Left ventricle myocardium superior (tissue), 1 donor: ENCODE measurements at regions not wholly inside any gene's neighbourhood (a gene's known extent, or its start where the extent isn't known, plus 50 kb on each side); places are given as distances from the start of the nearest gene placed in this dataset.
"Not testable (repeated sequence)": the region's sequence is repeated elsewhere in the genome, so short reads cannot be mapped to it uniquely, and the experiment has no call there.

ENCODE experiments used
- ATAC-seq: fragments of 200-7000 bp; cut with Tn5 transposase; one replicate; pipeline ENCODE4 v1.9.1; 2020; ENCODE audit warnings: mild to moderate bottlenecking, moderate library complexity
- DNase-seq: peaks from one replicate; pipeline ENCODE4 v3.0.0-alpha.2; 2020
- intact Hi-C: fragments of 100-400 bp; cut with micrococcal nuclease; formaldehyde crosslinking; loops from one replicate; pipeline ENCODE4 v1.11.0; 2022
- donor health status: DM: no; HTN: yes; CAD: no; lungs with severe emphysema.

GRCh38 chr6:79150733-79151132 lies 72.7 kb upstream of the PHIP start:
- intact Hi-C loops: no loop called here
- ATAC-seq (no peak), DNase-seq (no peak)

DNA sequence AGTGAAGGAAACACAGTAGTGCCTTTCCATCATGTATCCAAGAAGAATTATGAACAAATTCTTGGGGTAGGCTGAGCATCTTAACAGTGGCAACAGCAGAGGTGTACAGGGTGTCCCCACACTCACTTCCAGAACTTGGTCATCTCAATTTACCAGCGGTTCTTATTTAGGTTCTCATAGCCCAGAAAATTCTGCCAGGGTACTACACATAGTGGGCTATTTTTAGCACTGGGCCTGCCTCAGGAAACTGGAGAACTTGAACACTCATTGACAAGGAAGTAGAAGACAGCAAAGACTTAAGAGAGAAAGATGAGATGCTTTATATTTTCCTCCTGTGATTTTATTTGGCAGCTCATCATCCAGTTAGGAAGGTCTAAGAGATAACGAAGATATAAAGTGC lies 71.8 kb upstream of the PHIP start:
- DNase-seq (no peak), ATAC-seq (peak; percentile 59)
- intact Hi-C loops: no loop called here

- no peak for DNase-seq
- no peak for ATAC-seq
- intact Hi-C loops: no loop called here
Measured at GRCh38 chr6:79146421-79146820, 68.4 kb upstream of the PHIP start.

DNA sequence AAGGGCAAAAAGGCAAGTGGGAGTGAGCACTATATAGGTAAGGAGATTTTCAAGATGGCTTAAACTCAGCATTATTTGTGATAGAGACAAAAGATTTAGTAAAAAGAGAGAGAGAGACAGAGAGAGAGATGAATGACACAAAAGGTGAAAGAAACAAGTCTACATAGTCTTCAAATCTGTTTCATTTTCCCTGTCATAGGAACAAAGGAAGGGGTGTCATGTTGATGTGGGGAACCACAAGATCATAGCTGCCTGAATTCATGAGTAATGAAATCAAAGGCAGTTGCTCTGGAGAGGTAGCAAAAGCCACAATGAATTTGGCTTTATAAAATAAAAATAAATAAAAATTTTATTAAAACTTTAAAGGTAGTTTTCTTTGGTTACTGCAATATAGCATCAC lies 67.2 kb upstream of the PHIP start:
- intact Hi-C loops: no loop called here
- ATAC-seq: no peak

GRCh38 chr6:79143320-79143898 lies 65.4 kb upstream of the PHIP start:
- intact Hi-C loops: no loop called here
- ATAC-seq (no peak), DNase-seq (no peak)

More for the DNA sequence above, 67.2 kb upstream of the PHIP start:
- no peak for DNase-seq

GRCh38 chr6:79138146-79138545 lies 60.1 kb upstream of the PHIP start:
- intact Hi-C loops: no loop called here
- DNase-seq (no peak), ATAC-seq (no peak)

GRCh38 chr6:79137671-79138070 lies 59.6 kb upstream of the PHIP start:
- intact Hi-C loops: no loop called here
- DNase-seq (no peak), ATAC-seq (no peak)

- intact Hi-C loops: no loop called here
- no peak for DNase-seq
Measured at GRCh38 chr6:79135973-79136470, 58.0 kb upstream of the PHIP start.

GRCh38 chr6:79134699-79135474 lies 56.8 kb upstream of the PHIP start:
- intact Hi-C loops: no loop called here
- ATAC-seq: no peak

More at GRCh38 chr6:79135973-79136470, 58.0 kb upstream of the PHIP start:
- ATAC-seq: no peak

GRCh38 chr6:79133173-79133572 lies 55.1 kb upstream of the PHIP start:
- ATAC-seq: no peak
- no peak for DNase-seq
- intact Hi-C loops: no loop called here

More at GRCh38 chr6:79134699-79135474, 56.8 kb upstream of the PHIP start:
- DNase-seq: no peak

GRCh38 chr6:79131220-79131619 lies 53.2 kb upstream of the PHIP start:
- ATAC-seq, DNase-seq, intact Hi-C loops: not testable (repeated sequence)
